GM21367 (cell line): ENCODE measurements at regions not wholly inside any gene's neighbourhood (a gene's known extent, or its start where the extent isn't known, plus 50 kb on each side); places are given as distances from the start of the nearest gene placed in this dataset.
A peak's percentile ranks its signal among the peaks of the same experiment; 100 is the strongest.

Source experiments
- ATAC-seq: cut with Tn5 transposase; IDR thresholded peaks from one replicate; pipeline ENCODE4 v1.9.1; 2021; ENCODE audit not compliant: unreplicated experiment

- no peak for ATAC-seq
Measured at GRCh38 chr5:107325866-107326265, 344.9 kb downstream of the EFNA5 start.

DNA sequence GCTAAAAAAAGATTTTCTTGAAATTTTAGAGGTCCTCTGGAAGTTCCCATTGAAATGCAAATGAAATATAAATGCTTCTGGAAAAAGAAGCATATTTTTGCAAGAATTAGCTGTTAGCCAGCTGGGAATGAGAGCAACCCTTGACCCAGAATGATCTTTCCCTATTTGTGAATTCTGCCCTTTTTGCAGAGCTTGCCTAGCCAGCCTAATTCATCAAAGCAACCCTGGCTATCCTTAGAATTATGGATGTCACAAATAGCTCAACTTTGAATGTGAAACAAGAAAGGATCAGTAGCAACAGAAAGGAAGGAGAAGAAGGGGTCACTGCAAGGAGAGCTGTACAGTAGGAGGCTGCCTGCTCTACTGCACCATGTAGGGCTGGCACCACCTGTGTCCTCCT, 345.9 kb downstream of the EFNA5 start:
- no peak for ATAC-seq

DNA sequence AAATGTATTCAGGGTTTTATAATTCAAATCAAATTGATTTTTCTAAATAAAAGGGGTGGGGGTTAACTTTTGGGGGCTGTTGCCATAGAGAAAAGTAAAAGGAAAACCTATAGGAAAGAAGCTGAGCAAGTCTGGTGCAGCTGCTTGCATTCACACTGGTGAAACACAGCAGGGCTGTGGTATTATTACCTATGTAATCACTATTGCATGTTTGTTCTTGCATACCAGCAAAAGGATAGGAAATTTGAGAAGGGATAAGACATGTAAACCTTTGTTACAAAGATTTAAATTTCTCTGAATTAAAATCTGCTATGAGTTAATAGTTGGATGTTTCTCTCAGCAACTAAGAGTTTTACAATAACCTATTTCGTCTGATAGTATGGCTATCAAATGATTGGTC, 346.7 kb downstream of the EFNA5 start:
- no peak for ATAC-seq

- ATAC-seq = no peak
Measured at GRCh38 chr5:107323536-107323935, 347.2 kb downstream of the EFNA5 start.

- ATAC-seq = no peak
Measured at GRCh38 chr5:107322936-107323335, 347.8 kb downstream of the EFNA5 start.

- ATAC-seq = no peak
Measured at GRCh38 chr5:107321906-107322305, 348.8 kb downstream of the EFNA5 start.

- no peak for ATAC-seq
Measured at GRCh38 chr5:107320846-107321245, 349.9 kb downstream of the EFNA5 start.

- no peak for ATAC-seq
Measured at GRCh38 chr5:107320376-107320775, 350.4 kb downstream of the EFNA5 start.

GRCh38 chr5:107319901-107320300, 350.8 kb downstream of the EFNA5 start:
- ATAC-seq = no peak

DNA sequence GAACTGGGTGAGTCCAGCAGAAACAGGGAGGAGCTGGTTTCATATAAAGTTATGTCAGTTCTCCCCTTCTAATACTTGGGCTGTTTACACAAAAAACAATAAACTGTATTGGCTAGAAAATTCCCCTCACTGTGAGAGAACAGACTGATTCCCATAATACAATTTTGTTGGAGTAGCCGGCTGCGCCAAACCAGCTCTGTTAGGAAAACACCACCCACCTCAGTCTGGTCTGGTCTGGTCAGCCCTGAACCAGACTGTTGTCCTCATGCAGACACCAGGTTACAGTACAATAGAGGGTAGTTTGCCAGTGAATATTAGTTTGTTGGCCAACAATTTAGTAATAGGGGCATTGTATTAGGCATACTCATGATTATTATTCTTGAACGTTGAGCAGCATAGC, 356.4 kb downstream of the EFNA5 start:
- no peak for ATAC-seq

DNA sequence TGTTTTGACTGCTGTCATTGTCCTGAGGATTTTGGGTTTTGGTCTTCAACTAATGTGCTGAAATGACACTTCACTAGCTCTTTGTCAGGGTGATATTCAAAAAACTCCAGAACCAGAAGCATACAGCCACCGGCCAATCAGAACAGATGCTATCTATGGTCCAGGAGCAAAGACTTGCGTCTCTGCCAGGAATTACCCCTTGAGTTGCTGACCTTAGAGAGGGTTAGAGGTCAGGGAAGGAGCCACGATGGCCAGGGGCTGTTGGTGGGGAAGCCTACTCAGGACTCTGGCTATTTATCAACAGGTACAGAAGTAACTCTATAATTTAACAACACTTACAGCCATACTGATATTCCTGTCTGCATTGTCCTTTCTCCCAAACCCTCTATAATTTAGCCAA, 356.8 kb downstream of the EFNA5 start:
- no peak for ATAC-seq

GRCh38 chr5:107313098-107313497, 357.6 kb downstream of the EFNA5 start:
- ATAC-seq = no peak

- no peak for ATAC-seq
Measured at GRCh38 chr5:107310181-107310580, 360.6 kb downstream of the EFNA5 start.

DNA sequence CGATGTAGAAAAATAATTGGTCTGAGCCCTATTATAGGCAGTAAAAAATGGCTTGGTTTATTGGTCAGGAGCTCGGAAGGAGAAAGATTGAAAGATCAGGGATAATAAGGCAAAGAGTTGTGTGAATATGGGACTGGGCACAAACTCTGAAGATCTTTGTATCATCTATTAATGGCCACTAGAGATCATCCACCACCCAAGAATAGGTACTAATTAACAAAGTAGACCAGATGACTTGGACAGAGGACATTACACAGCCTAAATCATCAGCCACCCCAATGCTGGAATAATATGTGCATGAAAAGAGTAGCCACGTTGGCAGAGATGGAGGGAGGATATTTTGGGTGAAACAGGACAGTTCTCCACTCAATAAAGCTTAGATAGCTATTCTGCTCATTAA, 364.1 kb downstream of the EFNA5 start:
- no peak for ATAC-seq

DNA sequence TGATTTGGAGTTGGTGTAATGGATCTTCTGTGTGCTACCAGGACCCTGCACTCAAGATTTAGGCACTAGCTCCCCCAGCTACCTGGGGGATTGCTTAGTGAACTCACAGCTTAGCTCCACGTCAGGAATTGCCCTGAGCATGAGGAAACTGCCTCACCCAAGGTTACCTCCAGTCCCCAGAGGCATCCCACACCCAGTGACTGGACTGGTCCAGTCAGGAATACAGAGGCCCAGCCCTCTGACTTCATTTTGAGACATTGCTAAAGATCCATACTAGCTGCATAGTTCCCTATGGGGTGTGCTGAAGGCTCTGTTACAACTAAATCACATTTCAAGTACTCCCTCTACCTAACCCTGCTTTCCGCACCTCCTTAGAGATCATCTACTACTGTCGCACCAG, 364.7 kb downstream of the EFNA5 start:
- no peak for ATAC-seq

DNA sequence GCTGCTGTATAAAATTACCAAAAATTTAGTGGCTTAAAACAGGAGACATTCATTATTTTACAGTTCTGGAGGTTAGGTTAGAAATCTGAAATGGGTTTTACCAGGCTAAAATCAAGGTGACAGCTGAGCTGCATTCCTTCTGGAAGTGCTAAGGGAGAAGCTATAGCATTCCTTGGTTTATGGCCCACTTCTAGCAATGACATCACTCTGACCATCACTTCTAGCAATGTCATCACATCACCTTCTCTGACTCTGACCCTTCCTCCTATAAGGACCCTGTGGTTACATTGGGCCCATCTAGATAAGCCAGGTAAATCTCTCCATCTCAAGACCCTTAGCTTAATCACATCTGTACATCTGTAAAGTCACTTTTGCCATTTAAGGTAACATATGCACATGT, 366.1 kb downstream of the EFNA5 start:
- no peak for ATAC-seq

GRCh38 chr5:107303171-107303968, 367.4 kb downstream of the EFNA5 start:
- no peak for ATAC-seq

- no peak for ATAC-seq
Measured at GRCh38 chr5:107302441-107302840, 368.3 kb downstream of the EFNA5 start.

- ATAC-seq = no peak
Measured at GRCh38 chr5:107301999-107302398, 368.7 kb downstream of the EFNA5 start.

DNA sequence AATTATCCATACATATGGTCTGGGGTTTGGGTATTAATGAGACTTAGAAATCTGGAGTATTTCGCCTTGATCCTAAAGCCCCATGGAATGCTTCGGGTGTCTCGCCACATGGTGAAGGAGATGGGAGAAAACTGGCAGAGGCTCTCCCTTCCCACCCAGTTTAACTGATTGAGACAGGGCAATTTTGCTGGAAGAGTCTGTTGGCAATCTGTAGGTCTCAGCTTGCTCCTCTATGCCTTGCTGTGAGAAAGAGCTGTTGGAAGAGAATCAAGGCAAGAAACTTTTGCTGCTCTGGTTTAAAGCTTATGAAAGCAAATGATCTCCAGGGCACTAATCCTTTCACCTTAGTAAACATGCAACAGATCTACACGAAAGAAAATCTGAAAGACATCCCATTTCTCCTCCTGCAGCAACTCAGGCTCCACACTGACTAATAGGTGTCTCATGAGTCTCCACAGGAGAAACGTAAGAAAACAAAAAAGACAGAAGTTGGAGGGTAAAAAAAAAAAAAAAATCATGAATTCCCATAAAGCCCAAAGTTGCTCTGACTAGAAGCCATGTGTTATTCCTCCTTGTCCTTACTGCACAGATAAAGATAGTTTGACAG, 369.9 kb downstream of the EFNA5 start:
- ATAC-seq = no peak

DNA sequence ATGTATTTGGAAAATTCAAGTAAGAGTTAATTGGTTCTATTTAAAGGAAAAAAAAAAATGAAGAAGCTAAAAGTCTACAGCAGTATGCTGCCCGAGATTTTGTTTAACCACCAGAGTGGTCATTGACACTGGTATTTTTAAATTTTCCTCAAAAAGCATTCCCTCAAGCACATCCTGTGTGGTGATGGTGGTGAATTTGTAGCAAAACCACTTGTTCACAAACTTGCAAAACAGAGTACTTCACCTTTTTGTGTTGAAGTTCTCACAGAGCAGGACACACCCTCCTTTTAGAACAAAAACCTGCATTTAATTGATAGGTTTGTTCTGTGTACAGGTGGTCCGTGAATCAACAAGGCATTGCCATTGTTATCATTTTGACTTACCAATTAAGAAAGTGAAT, 374.2 kb downstream of the EFNA5 start:
- peak; percentile 35 for ATAC-seq

DNA sequence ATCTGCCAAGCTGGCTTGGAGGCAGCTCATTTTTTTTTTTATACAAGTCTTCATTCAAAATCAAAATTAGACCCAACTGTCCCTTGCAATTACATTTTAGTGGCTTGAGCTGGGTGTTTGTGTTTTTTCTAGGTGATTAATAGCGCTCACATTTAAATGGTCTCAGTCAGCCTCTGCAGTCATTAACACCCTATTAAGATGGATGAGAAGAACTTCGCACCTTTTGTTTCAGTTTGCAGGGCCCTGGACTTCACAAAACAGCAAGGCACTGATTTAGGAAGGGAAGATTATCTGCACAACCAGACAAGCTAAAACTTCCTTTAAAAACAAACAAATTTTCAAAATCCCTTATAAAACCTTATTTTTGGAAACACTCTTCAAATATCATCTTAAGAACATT, 374.8 kb downstream of the EFNA5 start:
- ATAC-seq = no peak

- no peak for ATAC-seq
Measured at GRCh38 chr5:107294669-107295068, 376.1 kb downstream of the EFNA5 start.
